AG08396 (cell line): ENCODE measurements at regions not wholly inside any gene's neighbourhood (a gene's known extent, or its start where the extent isn't known, plus 50 kb on each side); places are given as distances from the start of the nearest gene placed in this dataset.
"Not testable (repeated sequence)": the region's sequence is repeated elsewhere in the genome, so short reads cannot be mapped to it uniquely, and the experiment has no call there.

Source experiments
- DNase-seq: peaks from one replicate; pipeline ENCODE4 v3.0.0; 2012; ENCODE audit warnings: low spot score, mixed read lengths

DNA sequence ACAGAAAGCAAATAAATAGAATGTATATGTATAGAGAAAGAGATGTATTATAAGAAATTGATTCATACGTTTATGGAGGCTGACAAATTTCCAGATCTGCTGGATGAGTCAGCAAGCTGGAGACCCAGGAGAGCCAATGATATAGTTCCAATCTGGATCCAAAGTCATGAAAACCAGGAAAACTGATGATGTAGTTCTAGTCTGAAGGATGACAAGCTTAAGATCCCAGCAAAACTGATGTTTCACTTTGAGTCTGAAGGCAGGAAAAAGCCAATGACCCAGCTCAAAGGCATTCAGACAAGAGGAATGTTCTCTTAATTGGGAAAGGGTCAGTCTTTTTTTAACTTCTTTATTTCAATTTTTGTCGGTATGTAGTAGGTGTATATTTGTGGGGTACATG, 102.6 kb downstream of the LHFPL1 start:
- no peak for DNase-seq

DNA sequence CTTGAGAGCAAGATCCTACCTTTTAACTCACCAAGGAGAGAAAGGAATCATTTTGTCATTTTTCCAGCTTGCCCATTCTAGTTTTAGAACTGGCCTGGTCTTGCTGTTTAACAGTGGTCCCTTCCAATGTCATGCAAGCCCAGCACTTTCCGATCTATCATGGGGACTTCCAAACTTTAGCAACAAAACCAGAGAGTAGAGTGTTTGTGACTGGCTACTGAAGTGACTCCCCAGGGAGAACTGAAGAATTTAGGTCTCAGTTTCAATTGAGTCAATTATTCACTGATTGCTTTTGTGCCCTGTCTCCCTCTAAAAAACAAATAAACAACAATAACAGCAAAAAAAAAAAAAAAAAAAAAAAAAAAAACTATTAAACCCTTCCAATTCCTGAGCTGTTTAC, 108.3 kb downstream of the LHFPL1 start:
- DNase-seq = no peak

DNA sequence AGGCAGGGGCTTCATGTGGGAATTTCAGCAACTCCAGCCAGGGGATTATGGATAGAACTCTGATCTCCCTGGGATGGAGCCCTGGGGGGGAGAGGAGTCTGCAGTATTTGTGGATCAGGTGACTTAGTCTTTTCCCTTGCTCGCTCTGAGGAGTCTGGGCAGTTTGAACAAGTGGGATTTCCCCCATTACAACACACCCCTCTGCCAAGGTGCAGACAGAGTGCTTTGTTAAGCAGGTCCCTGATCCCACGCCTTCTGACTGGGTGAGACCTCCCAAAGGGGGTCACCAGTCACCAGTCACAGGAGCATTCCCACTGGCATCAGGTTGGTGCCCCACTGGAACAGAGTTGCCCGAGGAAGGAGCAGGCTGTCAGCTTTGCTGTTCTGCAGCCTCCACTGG, 123.9 kb downstream of the LHFPL1 start:
- no peak for DNase-seq

DNA sequence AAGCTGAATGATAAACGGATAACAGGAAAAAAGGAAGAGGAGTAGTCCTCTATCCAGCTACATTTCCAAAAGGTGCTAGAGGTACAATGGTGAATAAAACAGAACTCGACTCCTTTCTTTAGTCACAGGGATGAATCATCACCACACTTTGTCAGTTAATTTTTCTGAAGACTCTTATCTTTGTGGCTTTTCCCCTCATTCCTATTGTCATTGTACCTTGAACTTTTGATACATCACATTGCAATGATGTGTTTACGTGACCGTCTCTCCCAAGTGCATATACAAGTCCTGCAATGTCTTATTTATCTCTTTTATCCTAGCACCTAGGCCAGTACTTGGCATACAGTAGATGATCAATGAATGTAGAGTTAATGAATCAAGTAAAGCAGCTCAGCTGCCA, 134.7 kb downstream of the LHFPL1 start:
- DNase-seq = no peak

DNA sequence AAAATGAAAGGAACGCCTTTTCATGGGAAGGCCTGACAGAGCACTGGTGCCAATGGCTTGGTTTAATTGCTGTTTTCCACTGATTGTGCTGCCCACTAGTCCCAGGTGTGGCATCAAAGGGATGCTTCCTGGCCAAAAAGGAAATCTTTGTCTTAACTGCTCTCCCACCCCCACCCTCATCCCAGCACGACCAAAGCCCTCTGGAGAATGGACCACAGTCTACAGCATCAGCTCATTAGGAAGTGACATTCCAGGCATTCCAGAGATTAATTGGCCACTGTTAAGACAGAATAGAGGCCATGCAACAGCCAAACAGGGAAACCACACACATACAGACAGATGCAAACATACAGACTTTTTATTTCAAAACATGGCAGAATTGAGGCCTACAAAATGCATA, 143.2 kb downstream of the LHFPL1 start:
- no peak for DNase-seq

DNA sequence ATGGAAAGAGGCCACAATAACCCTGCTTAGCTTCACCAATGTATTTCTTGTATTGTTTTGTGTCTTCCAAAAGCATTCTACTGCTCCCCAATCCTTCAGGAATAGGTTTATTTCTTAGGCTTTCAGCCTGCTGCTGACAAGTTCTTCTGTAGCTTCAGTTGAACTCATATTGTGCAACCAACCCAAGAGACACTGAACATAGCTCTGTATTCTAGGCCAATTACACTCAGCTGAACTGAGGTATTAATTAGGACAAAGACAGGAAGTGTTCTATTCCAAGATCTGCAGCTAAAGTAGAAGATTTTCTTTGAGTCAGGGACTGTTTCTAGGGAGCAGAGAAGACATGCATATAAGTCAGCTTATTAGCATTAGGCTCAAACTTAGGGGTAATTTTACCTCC, 151.8 kb downstream of the LHFPL1 start:
- no peak for DNase-seq

DNA sequence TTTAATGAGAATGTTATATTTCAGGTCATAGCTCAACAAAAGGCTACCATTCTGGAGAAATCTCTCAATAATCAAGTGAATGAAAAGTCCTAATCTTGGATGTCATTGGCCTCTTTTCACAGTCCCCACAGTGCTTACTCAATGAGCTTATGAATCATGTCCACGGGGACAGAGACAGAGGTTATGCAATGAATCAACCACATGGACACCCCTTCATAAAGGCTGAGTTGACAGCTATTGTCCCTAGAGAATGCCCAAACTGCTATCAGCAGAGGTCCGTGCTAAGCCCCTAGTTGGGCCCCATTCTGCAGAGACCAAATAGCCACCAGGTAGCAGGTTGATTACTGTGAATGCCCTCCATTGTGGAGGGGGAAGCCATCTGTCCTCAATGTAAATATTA, 158.1 kb downstream of the LHFPL1 start:
- no peak for DNase-seq

DNA sequence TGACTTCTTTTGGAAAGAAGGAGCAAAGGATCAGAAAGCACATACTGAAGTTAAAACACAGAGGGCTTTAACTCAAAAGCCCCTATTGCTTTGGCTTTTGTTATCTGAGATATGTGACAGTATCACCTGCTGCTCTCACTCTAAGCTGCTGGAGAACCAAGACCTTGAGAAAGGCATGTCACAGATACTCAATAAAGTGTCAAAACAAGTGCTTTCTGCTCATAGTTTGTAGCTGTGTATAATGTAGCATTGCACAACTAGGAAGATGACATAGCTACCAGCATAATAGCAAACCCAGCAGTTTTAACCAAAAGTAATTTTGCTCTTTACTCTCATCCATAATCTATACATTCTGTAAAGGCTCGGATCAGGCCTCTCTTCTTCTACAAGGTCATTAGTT, 159.6 kb downstream of the LHFPL1 start:
- DNase-seq = no peak

DNA sequence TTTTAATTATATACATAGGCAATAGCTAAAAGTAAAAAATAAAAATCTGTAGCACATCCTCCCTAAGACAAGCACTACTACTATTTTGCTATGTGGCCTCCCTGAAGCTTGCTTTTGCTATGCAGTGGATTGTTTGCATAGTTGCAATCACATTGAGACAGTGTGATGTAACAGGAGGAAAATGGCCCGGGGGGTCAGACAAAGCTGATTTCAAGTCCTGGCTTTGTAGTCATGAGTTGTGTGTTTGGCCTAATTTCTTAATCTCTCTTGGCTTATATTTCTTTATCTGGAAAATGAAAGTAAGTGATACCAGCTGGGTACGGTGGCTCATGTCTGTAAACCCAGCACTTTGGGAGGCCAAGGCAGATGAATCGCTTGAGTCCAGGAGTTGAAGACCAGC, 166.6 kb downstream of the LHFPL1 start:
- DNase-seq = no peak

DNA sequence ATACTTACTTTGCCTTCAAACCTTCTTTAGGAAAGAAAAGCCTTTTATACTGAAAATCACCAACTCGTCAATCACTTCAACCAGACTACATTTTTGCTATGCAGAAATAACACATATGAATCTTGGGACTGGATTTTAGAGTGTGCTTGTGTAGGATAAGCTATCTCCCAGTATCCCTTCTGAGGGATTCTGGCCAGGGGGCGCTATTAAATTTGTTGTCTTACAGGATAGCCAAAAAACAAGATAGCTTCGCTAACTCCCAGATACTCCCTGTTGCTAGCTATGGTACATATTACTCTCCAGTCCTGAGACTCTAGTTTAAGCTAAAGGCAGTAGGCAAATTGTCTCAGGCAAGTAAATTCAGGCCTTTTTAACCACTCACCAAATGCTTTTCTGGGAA, 167.2 kb downstream of the LHFPL1 start:
- DNase-seq = no peak

DNA sequence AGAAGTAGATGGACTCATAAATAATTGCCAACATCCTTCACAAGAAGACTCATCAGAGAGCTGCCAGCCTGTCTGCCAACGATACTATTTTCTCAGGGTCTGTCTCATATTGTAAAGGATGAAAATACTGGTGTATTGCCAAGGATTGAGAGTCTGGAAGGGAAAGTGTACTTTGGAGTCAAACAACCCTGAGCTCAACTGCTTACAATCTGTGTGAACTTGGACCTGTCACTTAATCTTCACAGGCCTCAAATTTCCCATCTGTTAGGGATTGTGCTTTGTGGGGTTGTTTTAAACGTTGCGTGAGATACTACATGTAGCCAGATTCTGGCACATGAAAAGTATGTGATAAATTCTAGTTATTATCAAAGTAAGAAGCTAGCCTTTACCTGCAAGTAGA, 169.1 kb downstream of the LHFPL1 start:
- no peak for DNase-seq

DNA sequence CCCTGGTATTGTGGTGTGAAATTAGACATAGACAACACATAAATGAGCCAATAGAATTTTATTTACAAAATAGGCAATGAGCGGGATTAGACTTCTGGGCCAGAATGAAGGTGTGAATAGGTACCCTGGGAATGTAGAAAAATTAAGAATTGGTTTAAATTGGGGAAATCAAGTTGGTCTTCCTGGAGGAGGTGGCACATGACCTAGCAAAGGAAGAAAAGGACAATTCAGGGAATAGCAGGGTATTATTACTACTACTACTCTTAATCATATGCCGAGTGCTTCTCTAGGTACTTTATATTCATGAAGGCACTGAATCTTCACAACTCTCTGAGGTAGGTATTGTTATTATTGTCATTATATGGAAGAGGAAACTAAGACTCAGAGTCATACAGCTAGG, 202.1 kb downstream of the LHFPL1 start:
- DNase-seq = no peak

DNA sequence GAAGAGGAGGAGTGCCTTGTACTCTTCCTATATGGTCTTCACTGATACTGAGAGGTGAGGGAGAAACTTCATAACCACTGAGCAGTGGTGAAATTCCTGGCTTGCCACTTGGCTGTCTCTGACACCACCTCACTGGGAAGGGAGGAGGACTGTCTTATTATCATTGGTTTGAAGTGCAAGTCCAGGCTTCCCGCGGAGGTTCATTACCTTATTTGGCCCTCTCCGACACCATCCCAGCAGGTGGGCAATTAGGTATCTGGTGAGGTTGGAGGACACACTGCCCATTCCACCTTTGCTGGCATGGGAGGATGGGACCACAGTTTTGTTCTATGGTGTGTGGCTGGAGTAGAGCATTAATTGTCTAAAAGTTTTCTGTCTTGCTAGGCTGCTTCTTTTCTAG, 206.1 kb downstream of the LHFPL1 start:
- no peak for DNase-seq

DNA sequence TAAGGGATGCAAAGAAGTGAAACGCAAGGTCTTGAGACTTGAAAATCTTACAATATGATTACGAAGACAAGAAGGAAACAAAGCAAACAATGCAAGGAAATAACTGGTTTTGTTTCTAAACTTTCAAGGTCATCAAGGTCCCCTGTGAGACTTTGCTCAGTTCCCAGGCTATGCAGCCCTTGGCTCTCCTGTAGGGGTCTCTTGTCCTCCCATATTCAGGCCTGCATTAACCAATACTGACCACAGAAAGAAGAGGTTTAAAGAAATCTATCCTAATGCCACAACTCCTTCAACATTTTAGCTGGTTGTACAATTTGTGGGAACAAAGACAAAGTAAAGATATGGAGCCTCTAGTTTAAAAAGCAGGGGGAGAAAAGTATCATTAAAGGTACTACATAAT, 209.2 kb downstream of the LHFPL1 start:
- no peak for DNase-seq

DNA sequence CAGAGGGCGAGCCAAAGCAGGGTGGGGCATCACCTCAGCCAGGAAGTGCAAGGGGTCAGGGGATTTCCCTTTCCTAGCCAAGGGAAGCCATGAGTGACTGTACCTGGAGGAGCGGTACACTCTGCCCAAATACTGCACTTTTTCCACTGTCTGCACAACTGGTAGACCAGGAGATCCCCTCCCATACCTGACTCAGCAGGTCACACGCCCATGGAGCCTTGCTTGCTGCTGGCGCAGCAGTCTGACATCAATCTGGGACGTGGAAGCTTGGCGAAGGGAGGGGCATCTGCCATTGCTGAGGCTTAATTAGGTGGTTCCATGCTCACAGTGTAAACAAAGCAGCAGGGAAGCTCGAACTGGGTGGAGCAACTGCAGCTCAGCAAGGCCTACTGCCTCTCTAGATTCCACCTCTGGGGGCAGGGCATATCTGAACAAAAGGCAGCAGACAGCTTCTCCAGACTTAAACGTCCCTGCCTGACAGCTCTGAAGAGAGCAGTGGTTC, 217.7 kb downstream of the LHFPL1 start:
- DNase-seq = not testable (repeated sequence)

DNA sequence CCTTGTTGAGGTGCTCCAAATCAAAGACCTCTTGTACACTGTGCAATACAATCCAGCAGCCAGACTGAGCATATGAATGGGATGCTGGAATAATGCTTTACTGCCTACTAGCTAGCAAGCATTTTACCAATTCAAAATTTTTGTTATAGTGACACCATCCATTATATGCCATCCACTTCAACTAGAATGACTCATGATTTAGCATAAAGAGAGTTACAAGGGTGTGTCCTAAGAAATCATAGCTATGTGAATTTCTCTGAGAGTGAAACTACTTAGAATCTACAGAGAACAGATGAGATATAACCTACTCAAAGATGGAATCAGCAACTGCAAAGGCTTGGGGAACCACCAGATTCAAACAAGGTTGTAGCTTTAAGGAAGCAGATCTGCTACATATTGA, 221.9 kb downstream of the LHFPL1 start:
- DNase-seq = no peak

DNA sequence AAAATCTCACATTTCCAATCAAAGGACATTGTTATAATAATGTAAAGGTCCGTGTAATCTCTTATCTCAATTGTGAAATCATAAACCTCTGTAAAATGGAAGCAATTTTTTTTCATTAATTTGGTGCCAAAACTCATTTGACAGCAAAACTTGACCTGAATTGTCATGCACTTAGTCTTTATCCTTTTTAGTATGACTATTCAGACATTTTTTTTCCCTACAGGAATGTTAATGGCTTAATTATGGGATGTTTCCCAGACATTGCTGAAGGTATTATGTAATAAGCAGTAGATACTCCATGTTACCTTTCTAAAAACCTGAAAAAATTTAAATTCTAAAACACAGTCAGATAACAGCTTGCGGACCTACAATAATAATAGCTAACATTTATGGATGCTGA, 228.9 kb downstream of the LHFPL1 start:
- DNase-seq = no peak

DNA sequence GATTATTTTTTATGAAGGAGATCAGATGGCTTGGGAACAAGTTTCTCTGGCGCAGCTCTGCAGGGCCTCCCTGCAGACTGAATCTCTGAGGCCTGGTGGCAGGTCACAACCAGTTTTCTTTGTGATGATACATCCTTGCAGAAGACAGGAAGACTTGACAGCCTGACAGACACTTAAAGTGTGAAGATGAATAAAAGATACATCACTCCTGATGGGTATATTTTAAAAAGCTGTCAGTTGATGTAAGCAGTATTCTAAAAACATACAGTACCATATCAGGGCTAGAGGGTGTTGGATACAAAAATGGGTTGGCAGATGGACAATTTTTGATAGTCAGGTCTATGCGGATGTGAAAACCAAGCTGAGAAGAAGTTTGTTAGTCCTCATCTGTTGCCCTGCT, 239.5 kb downstream of the LHFPL1 start:
- DNase-seq = no peak

DNA sequence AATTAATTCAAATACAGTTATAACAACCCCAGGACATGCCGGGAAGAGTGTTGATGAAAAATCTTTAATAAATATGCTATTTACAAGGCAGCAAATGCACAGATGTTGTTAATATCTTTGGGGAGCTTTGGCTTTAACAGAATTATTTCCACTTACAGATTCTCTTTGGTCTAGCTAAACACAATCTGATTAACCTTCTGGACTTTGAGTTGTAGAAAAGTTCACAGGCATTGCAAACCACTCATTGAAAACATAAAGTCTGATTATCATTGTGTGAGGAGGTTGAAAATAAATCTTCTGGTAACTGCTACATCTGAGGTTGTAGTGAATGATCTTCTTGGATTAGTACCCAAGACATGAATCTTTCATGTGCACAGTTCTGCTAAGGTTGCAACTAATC, 255.6 kb downstream of the LHFPL1 start:
- no peak for DNase-seq

DNA sequence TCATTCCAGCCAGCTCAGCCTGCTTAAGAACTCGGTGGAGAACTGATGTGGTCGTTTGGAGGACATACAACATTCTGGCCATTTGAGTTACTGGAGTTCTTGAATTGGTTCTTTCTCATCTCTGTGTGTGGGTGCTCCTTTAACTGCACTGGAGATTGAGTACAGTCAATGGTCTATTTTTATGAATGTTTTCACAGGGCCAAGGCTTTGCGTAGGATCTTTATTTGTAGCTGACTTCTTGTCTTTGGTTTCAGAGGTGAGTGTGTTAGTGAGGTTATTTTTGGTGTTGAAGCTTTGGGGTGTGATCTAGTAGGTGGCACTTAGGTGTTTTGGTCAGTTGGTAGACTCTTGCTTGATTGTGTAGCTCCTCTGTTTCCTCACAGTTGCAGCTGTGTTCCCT, 288.4 kb downstream of the LHFPL1 start:
- no peak for DNase-seq

DNA sequence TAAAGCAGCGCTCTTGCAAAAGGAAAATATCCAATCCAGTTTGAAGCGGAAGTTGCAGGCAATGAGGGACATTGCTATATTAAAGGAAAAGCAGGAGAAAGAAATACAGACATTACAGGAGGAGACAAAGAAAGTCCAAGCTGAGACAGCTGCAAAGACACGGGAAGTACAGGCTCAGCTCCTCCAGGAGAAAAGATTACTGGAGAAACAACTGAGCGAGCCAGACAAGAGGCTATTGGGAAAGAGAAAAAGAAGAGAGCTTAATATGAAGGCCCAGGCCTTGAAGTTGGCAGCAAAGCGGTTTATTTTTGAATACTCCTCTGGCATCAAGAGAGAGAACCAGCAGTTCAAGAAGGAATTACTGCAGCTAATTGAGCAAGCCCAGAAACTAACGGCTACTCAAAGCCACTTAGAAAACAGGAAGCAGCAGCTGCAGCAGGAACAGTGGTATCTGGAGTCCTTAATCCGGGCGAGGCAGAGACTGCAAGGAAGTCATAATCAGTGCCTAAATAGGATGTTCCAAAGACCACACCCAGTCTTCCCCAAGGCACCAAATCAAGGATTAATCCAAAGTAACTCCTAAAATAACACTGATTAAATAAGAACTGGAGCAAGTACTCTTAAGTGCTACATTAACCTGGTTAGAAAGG, 298.0 kb downstream of the LHFPL1 start:
- not testable (repeated sequence) for DNase-seq

DNA sequence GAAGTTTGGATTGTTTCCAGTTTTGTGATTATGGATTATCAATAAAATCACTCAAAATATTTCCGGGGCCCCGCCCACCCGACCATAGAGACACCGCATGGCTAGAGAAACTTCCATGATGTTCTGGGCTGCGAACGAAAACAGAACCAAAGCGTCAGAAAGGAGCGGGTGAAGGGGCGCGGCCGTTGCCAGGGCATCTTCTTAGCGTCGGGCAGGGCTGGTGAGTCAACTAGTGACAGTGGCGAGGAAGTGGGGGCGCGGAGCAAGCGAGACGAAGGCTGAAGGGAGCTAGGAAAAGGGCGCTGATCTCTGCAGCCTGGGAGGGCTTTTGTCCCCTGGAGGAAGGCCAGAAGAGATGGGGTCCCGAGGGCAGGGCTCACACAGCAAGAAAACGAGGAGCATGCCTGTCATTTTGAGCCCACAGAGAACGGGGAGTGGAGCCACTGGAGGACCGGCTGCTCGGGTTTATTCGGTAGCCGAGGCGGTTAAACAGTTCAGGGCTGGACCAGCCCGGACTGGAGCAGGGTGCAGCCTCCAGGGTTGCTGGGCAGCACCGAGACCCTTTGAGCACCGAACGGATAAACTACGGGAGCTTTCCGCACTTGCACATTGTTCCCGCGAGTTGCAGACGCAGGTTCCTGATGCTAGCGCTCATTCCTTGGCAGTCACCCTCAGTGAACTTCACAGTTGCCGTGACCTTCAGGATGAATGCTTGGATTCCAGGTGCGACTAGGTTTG, 298.1 kb upstream of the TRPC5 start:
- DNase-seq = no peak

DNA sequence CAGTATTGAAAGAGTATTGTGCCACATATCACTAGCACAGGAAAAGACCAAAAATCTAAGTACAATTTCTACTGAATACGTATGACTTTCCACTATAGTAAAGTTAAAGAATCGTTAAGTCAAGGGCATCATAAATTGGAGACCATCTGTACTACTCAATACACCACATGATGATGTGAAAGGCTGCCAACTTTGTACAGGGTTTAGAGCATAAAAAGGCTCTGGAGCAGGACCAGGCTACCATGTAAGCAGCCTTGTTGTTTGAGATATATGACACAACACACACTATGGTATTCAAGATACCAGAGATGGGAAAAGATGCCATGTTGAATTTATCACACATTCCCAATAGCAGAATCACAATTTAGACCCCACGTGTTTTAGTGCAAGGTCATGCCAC, 294.9 kb upstream of the TRPC5 start:
- DNase-seq = no peak

DNA sequence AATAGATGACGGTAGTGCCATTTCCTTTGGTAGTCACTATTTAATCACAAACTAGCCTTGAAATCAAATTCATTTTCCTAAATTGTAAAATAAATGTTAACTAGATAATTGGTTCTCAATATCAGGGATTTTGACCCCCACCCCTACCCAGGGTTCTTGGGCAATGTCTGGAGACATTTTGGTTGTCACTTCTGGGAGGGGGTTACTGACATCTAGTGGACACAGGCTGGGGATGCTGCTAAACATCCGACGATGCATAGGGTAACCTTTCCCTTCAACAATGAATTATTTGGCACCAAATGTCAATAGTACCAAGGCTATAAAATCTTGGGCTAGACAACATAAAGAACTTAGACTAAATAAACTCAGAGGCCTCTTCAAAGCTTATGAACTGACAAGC, 285.8 kb upstream of the TRPC5 start:
- no peak for DNase-seq
